Thymus (tissue), 11 donors: ENCODE measurements at regions not wholly inside any gene's neighbourhood (a gene's known extent, or its start where the extent isn't known, plus 50 kb on each side); places are given as distances from the start of the nearest gene placed in this dataset.

Experiments used
- DNase-seq, 9 donors: peaks; one replicate each; pipeline ENCODE4 v3.0.0-alpha.2; 2013; ENCODE audit warnings: low spot score in 9 of 9, low read depth in 6 of 9, missing footprints in 1 of 9
- H3K27ac ChIP-seq, 2 donors: one replicate each; pipeline ENCODE4 v1.5.1; 2013; ENCODE audit warnings: control low read depth in 1 of 2, low read depth in 1 of 2, low read length in 1 of 2, mild to moderate bottlenecking in 1 of 2, moderate library complexity in 1 of 2
- H3K27me3 ChIP-seq, 2 donors: one replicate each; pipeline ENCODE4 v1.5.1; 2013; ENCODE audit warnings: low read length in 1 of 2; ENCODE audit not compliant: control insufficient read depth in 2 of 2, insufficient read depth in 1 of 2
- H3K36me3 ChIP-seq, 2 donors: one replicate each; pipeline ENCODE4 v1.5.1; 2013; ENCODE audit warnings: low read length in 1 of 2, mild to moderate bottlenecking in 1 of 2, moderate library complexity in 1 of 2; ENCODE audit not compliant: control insufficient read depth in 2 of 2, insufficient read depth in 2 of 2
- H3K4me1 ChIP-seq, 2 donors: one replicate each; pipeline ENCODE4 v1.5.1; 2013; ENCODE audit warnings: low read length in 2 of 2; ENCODE audit not compliant: control insufficient read depth in 2 of 2, insufficient read depth in 2 of 2
- H3K4me3 ChIP-seq, 2 donors: one replicate each; pipeline ENCODE4 v1.5.1; 2013; ENCODE audit warnings: low read length in 2 of 2, control low read depth in 1 of 2, mild to moderate bottlenecking in 1 of 2
- H3K9me3 ChIP-seq, 2 donors: one replicate each; pipeline ENCODE4 v1.5.1; 2013; ENCODE audit warnings: low read length in 1 of 2, mild to moderate bottlenecking in 1 of 2; ENCODE audit not compliant: control insufficient read depth in 2 of 2, insufficient read depth in 1 of 2
- WGBS: extraction: QIAGEN DNeasy Blood & Tissue Kit; methylation state at CpG from one replicate; pipeline ENCODE4 v1.1.7; 2013; 5-methylcytosine and 5-hydroxymethylcytosine counted together
- donor health status: healthy.

DNA sequence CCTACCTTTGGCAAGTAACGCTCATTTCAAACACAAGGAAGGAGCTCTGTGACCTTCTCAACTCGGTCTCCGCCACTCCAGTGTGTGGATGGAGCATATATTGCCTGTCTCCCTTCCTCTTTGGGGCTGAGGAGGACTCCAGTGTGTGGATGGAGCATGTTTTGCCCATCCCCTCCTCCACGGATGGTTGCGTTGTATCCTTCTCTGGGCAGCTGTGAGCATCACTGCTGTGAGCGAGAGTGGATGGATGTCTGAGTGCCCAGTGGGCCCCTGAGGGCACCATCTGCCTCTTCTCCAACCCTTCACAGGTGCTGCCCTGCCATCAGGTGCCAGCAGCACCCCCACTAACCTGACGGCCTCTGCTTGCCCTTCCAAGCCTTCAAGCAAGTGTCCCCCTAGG lies 186.2 kb downstream of the TEX29 start:
- Histone ChIP-seq H3K4me3 (no peak overlapping the region), H3K27me3 (no peaks in the 10 kb centered on the region), H3K36me3 (no peaks in the 10 kb centered on the region), H3K27ac (no peak overlapping the region), H3K4me1 (no peaks in the 10 kb centered on the region), H3K9me3 (no peaks in the 10 kb centered on the region)
- WGBS = 88% methylated on average over 7 of the region's 7 CpGs
- no peak for DNase-seq

DNA sequence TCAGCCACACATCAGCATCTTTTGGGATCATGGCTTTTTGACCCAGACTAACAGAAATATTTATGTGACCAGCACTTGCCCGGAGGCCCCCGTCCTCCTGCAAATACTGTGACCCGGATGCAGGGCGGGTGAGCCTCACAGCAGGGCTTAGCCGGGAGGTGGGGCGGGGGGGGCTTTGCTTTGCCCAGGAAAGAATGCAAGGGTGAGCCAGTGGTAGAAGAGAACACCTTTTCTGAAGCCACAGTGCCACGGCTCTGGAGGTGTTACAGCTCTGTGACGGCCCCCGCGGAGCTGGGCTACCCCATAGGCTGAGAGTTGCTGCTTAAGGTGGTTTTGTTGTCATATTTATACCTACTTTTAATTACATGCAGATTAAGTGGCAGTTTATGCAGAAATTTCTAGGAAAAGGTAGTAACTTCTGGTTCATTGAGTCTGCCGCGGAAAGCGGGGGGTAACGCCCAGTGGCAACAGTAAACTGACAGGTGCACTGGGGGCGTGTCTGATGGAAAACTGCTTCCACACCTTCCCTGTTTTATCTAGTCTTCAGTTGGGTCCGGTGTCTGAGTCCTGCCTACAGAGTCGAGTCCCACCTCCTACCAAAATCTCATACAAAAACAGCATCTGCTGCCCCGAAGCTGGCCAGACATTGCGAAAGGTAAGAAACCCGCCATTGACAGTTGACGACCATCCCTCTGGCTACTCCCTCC lies 187.9 kb downstream of the TEX29 start:
- Histone ChIP-seq H3K4me3 (no peak overlapping the region), H3K4me1 (no peaks in the 10 kb centered on the region), H3K27ac (no peak overlapping the region), H3K36me3 (no peaks in the 10 kb centered on the region), H3K9me3 (no peaks in the 10 kb centered on the region), H3K27me3 (no peaks in the 10 kb centered on the region)
- no peak for DNase-seq
- 93% methylated on average over 21 of the region's 21 CpGs for WGBS

DNA sequence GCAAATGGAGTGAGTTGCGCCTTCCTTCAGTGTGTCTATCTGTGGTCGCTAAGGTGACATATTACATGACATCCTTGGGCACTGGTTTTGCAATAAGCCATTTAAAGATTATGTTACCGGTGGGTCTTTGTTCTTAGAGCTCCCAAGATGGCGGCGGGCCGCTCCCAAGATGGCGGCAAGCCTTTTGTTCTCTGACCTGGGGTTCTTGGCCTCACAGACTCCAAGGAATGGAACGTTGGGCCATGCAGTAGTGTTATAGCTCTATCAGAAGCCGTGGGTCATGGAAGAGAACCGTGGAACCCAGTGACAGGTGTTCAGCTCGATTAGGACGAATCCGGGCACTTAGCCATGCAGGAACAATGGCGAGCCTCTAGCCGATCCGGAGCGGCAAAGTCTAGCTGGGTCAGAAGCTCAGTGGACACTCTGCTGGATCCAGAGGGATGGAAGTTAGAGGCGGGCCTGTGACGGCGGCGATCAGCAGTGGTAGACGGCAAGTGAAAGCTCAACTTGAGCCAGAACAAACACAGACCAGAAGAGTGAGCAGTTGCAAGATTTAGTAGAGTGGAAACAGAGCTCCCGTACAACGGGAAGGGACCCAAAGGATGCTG lies 188.6 kb downstream of the TEX29 start:
- H3K4me1 ChIP-seq = no peaks in the 10 kb centered on the region
- no peaks in the 10 kb centered on the region for H3K36me3 ChIP-seq
- no peak for DNase-seq
- H3K9me3 ChIP-seq = no peaks in the 10 kb centered on the region
- 93% methylated on average over 24 of the region's 24 CpGs for WGBS
- no peak overlapping the region for H3K4me3 ChIP-seq
- H3K27ac ChIP-seq = no peak overlapping the region
- no peaks in the 10 kb centered on the region for H3K27me3 ChIP-seq

- Histone ChIP-seq H3K4me1 (no peaks in the 10 kb centered on the region), H3K27me3 (no peaks in the 10 kb centered on the region), H3K36me3 (no peaks in the 10 kb centered on the region), H3K4me3 (no peak overlapping the region), H3K9me3 (no peaks in the 10 kb centered on the region), H3K27ac (no peak overlapping the region)
- no peak for DNase-seq
- 88% methylated on average over 16 of the region's 16 CpGs for WGBS
Observed at GRCh38 chr13:111510502-111511218, 190.2 kb downstream of the TEX29 start.

- Histone ChIP-seq H3K4me1 (no peaks in the 10 kb centered on the region), H3K4me3 (no peak overlapping the region), H3K27ac (no peak overlapping the region), H3K36me3 (no peaks in the 10 kb centered on the region), H3K9me3 (no peaks in the 10 kb centered on the region), H3K27me3 (no peaks in the 10 kb centered on the region)
- WGBS = 89% methylated on average over 3 of the region's 3 CpGs
- DNase-seq = no peak
Observed at GRCh38 chr13:111511219-111511732, 190.8 kb downstream of the TEX29 start.

- WGBS = 94% methylated on average over 29 of the region's 29 CpGs
- H3K4me1 ChIP-seq = no peaks in the 10 kb centered on the region
- H3K36me3 ChIP-seq = no peaks in the 10 kb centered on the region
- no peak for DNase-seq
- H3K27me3 ChIP-seq = no peaks in the 10 kb centered on the region
- H3K27ac ChIP-seq = no peak overlapping the region
- no peaks in the 10 kb centered on the region for H3K9me3 ChIP-seq
- H3K4me3 ChIP-seq = no peak overlapping the region
Observed at GRCh38 chr13:111511805-111512504, 191.5 kb downstream of the TEX29 start.

GRCh38 chr13:111512707-111513106 lies 192.3 kb downstream of the TEX29 start:
- WGBS = 95% methylated on average over 13 of the region's 13 CpGs
- H3K27me3 ChIP-seq = no peaks in the 10 kb centered on the region
- no peaks in the 10 kb centered on the region for H3K36me3 ChIP-seq
- H3K9me3 ChIP-seq = no peaks in the 10 kb centered on the region
- no peak overlapping the region for H3K27ac ChIP-seq
- DNase-seq = no peak
- no peak overlapping the region for H3K4me3 ChIP-seq
- no peaks in the 10 kb centered on the region for H3K4me1 ChIP-seq

DNA sequence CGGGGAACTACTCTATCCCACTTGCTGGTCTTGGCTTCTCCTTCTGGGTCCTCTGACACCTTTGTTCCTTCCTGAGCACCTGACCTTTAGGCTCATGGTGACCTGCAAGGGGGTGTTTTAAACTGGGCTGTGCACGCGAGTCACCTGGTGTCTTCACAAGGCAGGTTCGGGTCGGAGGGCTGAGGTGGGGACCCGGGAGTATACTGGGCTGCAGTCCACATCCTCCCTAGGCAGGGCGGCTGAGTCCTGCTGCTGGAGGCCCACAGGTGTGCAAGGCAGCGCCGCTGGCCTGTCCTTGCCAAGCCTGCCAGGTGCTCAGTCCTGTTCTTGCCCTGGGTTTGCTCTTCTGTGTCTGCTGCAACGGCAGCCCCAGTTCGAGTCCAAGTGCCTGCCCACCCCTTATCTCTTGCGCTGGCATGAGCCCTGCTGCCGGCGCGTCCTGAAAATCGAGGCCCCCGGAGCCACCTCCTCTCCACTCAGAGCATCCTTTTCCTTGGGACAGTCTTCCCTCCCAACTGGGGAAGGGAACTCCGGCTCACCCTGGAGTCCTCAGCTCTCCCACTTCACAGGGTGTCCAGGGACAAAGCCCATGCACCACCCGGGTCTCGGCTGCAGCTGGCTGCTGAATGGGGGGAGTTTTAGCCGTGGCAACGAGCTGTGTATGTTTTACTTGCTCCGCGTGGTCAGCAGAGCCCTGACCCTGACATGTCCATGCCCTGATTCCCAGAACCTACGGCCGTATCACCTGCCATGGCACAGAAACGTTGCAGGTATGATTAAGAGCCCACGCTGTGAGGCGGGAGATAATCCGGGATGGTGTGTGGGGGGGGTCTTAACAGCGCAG lies 193.5 kb downstream of the TEX29 start:
- H3K27me3 ChIP-seq = no peaks in the 10 kb centered on the region
- H3K36me3 ChIP-seq = no peaks in the 10 kb centered on the region
- H3K4me3 ChIP-seq = no peak overlapping the region
- H3K4me1 ChIP-seq = no peaks in the 10 kb centered on the region
- H3K9me3 ChIP-seq = peaks cover 0 to 1% of the 10 kb centered on the region in 2 donors
- 90% methylated on average over 31 of the region's 31 CpGs for WGBS
- no peak for DNase-seq
- no peak overlapping the region for H3K27ac ChIP-seq
